H1 (cell line): ENCODE measurements at regions not wholly inside any gene's neighbourhood (a gene's known extent, or its start where the extent isn't known, plus 50 kb on each side); places are given as distances from the start of the nearest gene placed in this dataset.

Experiments
- E2F6 ChIP-seq: IDR thresholded peaks from 2 replicates; pipeline ENCODE4 v1.6.1; 2012; ENCODE audit warnings: inconsistent platforms
- EP300 ChIP-seq, 2 experiments: IDR thresholded peaks; 1 replicate in 1 of 2; 2 replicates in 1 of 2; pipeline ENCODE4 v1.6.1; 2011 to 2012; ENCODE audit warnings: low read depth in 2 of 2, low read length in 2 of 2, mild to moderate bottlenecking in 2 of 2, borderline replicate concordance in 1 of 2, inconsistent platforms in 1 of 2, moderate library complexity in 1 of 2
- GTF2F1 ChIP-seq: IDR thresholded peaks from 2 replicates; pipeline ENCODE4 v1.6.1; 2012; ENCODE audit warnings: low read depth, low read length, improper control_type of control experiment, borderline replicate concordance
- JUN ChIP-seq: IDR thresholded peaks from 2 replicates; pipeline ENCODE4 v1.6.1; 2011; ENCODE audit warnings: low read depth, mild to moderate bottlenecking, improper control_type of control experiment, low read length
- JUND ChIP-seq: IDR thresholded peaks from 2 replicates; pipeline ENCODE4 v1.6.1; 2011; ENCODE audit warnings: mild to moderate bottlenecking, improper control_type of control experiment, low read length
- POU5F1 ChIP-seq: IDR thresholded peaks from 2 replicates; pipeline ENCODE4 v1.6.1; 2011; ENCODE audit warnings: low read depth, mild to moderate bottlenecking, low read length, moderate library complexity
- RFX5 ChIP-seq: IDR thresholded peaks from 2 replicates; pipeline ENCODE4 v1.6.1; 2011; ENCODE audit warnings: low read depth, low read length, improper control_type of control experiment, borderline replicate concordance
- TF ChIP-seq, protein P1 (sequence below), 3 experiments: IDR thresholded peaks; 1 replicate in 2 of 3; 2 replicates in 1 of 3; pipeline versions ENCODE4 v1.5.1 to v1.6.1; 2011; ENCODE audit warnings: low read length in 3 of 3, mild to moderate bottlenecking in 3 of 3, inconsistent platforms in 2 of 3, low read depth in 1 of 3, moderate library complexity in 1 of 3; ENCODE audit not compliant: insufficient read depth in 1 of 3; ENCODE audit errors: control extremely low read depth in 1 of 3

DNA sequence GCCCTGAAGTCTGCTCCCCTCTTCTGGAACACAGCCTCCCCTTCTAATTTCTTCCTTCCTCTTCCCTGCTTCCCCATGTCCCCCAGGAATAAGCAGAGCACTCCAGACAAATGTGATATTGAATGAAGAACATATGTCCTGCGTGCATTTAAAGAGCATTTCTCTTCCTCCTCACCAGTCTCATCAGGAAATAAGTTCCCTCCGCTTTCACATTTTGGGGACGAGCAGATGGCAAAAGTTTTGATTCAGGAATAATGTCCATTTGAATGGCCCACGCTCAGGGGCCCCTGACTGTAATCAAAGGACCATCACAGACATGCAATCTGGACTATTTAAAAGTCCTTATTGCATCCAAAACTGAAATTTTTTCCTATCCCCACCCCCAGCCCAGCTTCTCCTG lies 316.1 kb downstream of the CDK5RAP2 start (continued):
- no peak for TF ChIP-seq JUN
- no peak for TF ChIP-seq E2F6
- TF ChIP-seq, protein P1, sequence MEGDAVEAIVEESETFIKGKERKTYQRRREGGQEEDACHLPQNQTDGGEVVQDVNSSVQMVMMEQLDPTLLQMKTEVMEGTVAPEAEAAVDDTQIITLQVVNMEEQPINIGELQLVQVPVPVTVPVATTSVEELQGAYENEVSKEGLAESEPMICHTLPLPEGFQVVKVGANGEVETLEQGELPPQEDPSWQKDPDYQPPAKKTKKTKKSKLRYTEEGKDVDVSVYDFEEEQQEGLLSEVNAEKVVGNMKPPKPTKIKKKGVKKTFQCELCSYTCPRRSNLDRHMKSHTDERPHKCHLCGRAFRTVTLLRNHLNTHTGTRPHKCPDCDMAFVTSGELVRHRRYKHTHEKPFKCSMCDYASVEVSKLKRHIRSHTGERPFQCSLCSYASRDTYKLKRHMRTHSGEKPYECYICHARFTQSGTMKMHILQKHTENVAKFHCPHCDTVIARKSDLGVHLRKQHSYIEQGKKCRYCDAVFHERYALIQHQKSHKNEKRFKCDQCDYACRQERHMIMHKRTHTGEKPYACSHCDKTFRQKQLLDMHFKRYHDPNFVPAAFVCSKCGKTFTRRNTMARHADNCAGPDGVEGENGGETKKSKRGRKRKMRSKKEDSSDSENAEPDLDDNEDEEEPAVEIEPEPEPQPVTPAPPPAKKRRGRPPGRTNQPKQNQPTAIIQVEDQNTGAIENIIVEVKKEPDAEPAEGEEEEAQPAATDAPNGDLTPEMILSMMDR (IDR thresholded peaks at IDR 0.05; ENCODE audit: control extremely low read depth in 1 of 3, insufficient read depth in 1 of 3, low read depth in 1 of 3, low read length in 3 of 3), result no peak
- no peak for TF ChIP-seq GTF2F1
- TF ChIP-seq RFX5, result no peak
- no peak for TF ChIP-seq JUND
- TF ChIP-seq POU5F1, result no peak
- no peak for TF ChIP-seq EP300 (IDR thresholded peaks at IDR 0.05; ENCODE audit: borderline replicate concordance in 1 of 2, low read depth in 2 of 2, low read length in 2 of 2)
